SK-N-SH treated with all-trans-retinoic acid at 6 μM for 48 hours (cell line): ENCODE measurements at regions not wholly inside any gene's neighbourhood (a gene's known extent, or its start where the extent isn't known, plus 50 kb on each side); places are given as distances from the start of the nearest gene placed in this dataset.

Experiments used
- BACH2 ChIP-seq: fragments of 250-450 bp; sonication (Bioruptor Pico); IDR thresholded peaks from 2 replicates; pipeline ENCODE4 v1.9.0; 2021; ENCODE audit warnings: mild to moderate bottlenecking, borderline replicate concordance
- ESRRG ChIP-seq: fragments of 250-450 bp; sonication (Bioruptor Pico); IDR thresholded peaks from 2 replicates; pipeline ENCODE4 v1.6.1; 2021; ENCODE audit warnings: mild to moderate bottlenecking
- TOX ChIP-seq: fragments of 250-450 bp; sonication (Bioruptor Pico); IDR thresholded peaks from 2 replicates; pipeline ENCODE4 v1.8.0; 2021; ENCODE audit warnings: mild to moderate bottlenecking, moderate library complexity, borderline replicate concordance
- ZFP3 ChIP-seq: fragments of 250-450 bp; sonication (Bioruptor Pico); IDR thresholded peaks from 2 replicates; pipeline ENCODE4 v1.5.0; 2020; ENCODE audit warnings: mild to moderate bottlenecking, moderate library complexity
- ZFP30 ChIP-seq: fragments of 450-650 bp; formaldehyde crosslinking; IDR thresholded peaks from 2 replicates; pipeline ENCODE4 v1.5.0; 2022; ENCODE audit warnings: mild to moderate bottlenecking, moderate library complexity
- ZNF8 ChIP-seq: fragments of 450-650 bp; formaldehyde crosslinking; IDR thresholded peaks from 2 replicates; pipeline ENCODE4 v1.5.0; 2020; ENCODE audit warnings: mild to moderate bottlenecking, moderate library complexity
- TF ChIP-seq, protein P1 (sequence below): fragments of 250-450 bp; sonication (Bioruptor Pico); IDR thresholded peaks from 2 replicates; pipeline ENCODE4 v1.5.1; 2020; ENCODE audit warnings: low read depth, mild to moderate bottlenecking, moderate library complexity
- TF ChIP-seq, protein P2 (sequence below): fragments of 250-450 bp; sonication (Bioruptor Pico); IDR thresholded peaks from 2 replicates; pipeline ENCODE4 v1.5.1; 2021; ENCODE audit warnings: mild to moderate bottlenecking, moderate library complexity
- TF ChIP-seq, protein P3 (sequence below): fragments of 250-450 bp; sonication (Bioruptor Pico); IDR thresholded peaks from 2 replicates; pipeline ENCODE4 v1.8.0; 2020; ENCODE audit warnings: mild to moderate bottlenecking, moderate library complexity, borderline replicate concordance
- TF ChIP-seq, protein P4 (sequence below): fragments of 250-450 bp; sonication (Bioruptor Pico); IDR thresholded peaks from 2 replicates; pipeline ENCODE4 v1.8.0; 2021; ENCODE audit warnings: low read depth, mild to moderate bottlenecking, moderate library complexity, borderline replicate concordance
- TF ChIP-seq, protein P5 (sequence below): fragments of 250-450 bp; sonication (Bioruptor Pico); IDR thresholded peaks from 2 replicates; pipeline ENCODE4 v1.5.0; 2020; ENCODE audit warnings: mild to moderate bottlenecking, moderate library complexity

DNA sequence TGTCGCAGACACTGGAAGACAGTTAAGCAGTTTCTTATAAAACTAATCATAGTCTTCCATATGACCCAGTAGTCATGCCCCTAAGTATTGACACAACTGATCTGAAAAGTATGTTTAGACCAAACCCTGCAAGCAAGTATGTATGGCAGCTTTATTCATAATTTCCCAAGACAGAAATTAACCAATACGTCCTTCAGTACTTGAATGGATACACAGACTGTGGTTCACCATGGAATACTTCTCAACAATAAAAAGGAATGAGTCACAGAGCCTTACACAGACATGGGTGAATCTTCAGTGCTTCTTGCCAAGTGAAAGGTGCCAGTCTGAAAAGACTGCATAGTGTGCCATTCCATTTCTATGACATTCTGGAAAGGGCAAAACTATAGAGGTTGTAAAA, 50.2 kb upstream of the AKR1E2 start:
- TF ChIP-seq, protein P1, sequence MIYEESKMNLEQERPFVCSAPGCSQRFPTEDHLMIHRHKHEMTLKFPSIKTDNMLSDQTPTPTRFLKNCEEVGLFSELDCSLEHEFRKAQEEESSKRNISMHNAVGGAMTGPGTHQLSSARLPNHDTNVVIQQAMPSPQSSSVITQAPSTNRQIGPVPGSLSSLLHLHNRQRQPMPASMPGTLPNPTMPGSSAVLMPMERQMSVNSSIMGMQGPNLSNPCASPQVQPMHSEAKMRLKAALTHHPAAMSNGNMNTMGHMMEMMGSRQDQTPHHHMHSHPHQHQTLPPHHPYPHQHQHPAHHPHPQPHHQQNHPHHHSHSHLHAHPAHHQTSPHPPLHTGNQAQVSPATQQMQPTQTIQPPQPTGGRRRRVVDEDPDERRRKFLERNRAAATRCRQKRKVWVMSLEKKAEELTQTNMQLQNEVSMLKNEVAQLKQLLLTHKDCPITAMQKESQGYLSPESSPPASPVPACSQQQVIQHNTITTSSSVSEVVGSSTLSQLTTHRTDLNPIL (CRISPR knock-in tag) = no peak
- TF ChIP-seq, protein P2, sequence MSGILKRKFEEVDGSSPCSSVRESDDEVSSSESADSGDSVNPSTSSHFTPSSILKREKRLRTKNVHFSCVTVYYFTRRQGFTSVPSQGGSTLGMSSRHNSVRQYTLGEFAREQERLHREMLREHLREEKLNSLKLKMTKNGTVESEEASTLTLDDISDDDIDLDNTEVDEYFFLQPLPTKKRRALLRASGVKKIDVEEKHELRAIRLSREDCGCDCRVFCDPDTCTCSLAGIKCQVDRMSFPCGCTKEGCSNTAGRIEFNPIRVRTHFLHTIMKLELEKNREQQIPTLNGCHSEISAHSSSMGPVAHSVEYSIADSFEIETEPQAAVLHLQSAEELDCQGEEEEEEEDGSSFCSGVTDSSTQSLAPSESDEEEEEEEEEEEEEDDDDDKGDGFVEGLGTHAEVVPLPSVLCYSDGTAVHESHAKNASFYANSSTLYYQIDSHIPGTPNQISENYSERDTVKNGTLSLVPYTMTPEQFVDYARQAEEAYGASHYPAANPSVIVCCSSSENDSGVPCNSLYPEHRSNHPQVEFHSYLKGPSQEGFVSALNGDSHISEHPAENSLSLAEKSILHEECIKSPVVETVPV = no peak
- TF ChIP-seq, protein P3, sequence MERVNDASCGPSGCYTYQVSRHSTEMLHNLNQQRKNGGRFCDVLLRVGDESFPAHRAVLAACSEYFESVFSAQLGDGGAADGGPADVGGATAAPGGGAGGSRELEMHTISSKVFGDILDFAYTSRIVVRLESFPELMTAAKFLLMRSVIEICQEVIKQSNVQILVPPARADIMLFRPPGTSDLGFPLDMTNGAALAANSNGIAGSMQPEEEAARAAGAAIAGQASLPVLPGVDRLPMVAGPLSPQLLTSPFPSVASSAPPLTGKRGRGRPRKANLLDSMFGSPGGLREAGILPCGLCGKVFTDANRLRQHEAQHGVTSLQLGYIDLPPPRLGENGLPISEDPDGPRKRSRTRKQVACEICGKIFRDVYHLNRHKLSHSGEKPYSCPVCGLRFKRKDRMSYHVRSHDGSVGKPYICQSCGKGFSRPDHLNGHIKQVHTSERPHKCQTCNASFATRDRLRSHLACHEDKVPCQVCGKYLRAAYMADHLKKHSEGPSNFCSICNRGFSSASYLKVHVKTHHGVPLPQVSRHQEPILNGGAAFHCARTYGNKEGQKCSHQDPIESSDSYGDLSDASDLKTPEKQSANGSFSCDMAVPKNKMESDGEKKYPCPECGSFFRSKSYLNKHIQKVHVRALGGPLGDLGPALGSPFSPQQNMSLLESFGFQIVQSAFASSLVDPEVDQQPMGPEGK = no peak
- TF ChIP-seq ESRRG (CRISPR knock-in tag) (no peak), ZFP30 (no peak), BACH2 (CRISPR knock-in tag) (no peak), ZFP3 (CRISPR knock-in tag) (no peak), TOX (CRISPR knock-in tag) (no peak), ZNF8 (no peak)
- TF ChIP-seq, protein P4, sequence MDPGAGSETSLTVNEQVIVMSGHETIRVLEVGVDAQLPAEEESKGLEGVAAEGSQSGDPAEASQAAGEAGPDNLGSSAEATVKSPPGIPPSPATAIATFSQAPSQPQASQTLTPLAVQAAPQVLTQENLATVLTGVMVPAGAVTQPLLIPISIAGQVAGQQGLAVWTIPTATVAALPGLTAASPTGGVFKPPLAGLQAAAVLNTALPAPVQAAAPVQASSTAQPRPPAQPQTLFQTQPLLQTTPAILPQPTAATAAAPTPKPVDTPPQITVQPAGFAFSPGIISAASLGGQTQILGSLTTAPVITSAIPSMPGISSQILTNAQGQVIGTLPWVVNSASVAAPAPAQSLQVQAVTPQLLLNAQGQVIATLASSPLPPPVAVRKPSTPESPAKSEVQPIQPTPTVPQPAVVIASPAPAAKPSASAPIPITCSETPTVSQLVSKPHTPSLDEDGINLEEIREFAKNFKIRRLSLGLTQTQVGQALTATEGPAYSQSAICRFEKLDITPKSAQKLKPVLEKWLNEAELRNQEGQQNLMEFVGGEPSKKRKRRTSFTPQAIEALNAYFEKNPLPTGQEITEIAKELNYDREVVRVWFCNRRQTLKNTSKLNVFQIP (CRISPR knock-in tag) = no peak
- TF ChIP-seq, protein P5, sequence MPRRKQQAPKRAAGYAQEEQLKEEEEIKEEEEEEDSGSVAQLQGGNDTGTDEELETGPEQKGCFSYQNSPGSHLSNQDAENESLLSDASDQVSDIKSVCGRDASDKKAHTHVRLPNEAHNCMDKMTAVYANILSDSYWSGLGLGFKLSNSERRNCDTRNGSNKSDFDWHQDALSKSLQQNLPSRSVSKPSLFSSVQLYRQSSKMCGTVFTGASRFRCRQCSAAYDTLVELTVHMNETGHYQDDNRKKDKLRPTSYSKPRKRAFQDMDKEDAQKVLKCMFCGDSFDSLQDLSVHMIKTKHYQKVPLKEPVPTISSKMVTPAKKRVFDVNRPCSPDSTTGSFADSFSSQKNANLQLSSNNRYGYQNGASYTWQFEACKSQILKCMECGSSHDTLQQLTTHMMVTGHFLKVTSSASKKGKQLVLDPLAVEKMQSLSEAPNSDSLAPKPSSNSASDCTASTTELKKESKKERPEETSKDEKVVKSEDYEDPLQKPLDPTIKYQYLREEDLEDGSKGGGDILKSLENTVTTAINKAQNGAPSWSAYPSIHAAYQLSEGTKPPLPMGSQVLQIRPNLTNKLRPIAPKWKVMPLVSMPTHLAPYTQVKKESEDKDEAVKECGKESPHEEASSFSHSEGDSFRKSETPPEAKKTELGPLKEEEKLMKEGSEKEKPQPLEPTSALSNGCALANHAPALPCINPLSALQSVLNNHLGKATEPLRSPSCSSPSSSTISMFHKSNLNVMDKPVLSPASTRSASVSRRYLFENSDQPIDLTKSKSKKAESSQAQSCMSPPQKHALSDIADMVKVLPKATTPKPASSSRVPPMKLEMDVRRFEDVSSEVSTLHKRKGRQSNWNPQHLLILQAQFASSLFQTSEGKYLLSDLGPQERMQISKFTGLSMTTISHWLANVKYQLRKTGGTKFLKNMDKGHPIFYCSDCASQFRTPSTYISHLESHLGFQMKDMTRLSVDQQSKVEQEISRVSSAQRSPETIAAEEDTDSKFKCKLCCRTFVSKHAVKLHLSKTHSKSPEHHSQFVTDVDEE (CRISPR knock-in tag) = no peak
